IMR-90 (cell line): ENCODE measurements at regions not wholly inside any gene's neighbourhood (a gene's known extent, or its start where the extent isn't known, plus 50 kb on each side); places are given as distances from the start of the nearest gene placed in this dataset.

ENCODE experiments used
- ATAC-seq: fragments of 200-7000 bp; cut with Tn5 transposase; 2 replicates; pipeline ENCODE4 v1.9.1; 2020; ENCODE audit warnings: low read depth, mild to moderate bottlenecking, moderate library complexity
- BruUV-seq: library from RNA; stranded (reverse); fragments of 400-500 nt; replicated peaks from 2 replicates; lab custom pipeline; 2021; lab: Mats Ljungman, UMichigan
- CTCF ChIA-PET: fragments of 300-600 bp; formaldehyde crosslinking; extraction: SDS; loops from one replicate; lab custom pipeline; 2021; ENCODE audit warnings: antibody characterized with exemption; lab: Yijun Ruan, JAX
- POLR2A ChIA-PET: fragments of 300-600 bp; sonication (Branson Sonifier 250); formaldehyde crosslinking; loops from one replicate; lab custom pipeline; 2022; ENCODE audit warnings: antibody characterized with exemption; ENCODE audit not compliant: unreplicated experiment; lab: Charles Lee
- DNase-seq: peaks from one replicate; pipeline ENCODE4 v3.0.0; 2013
- H2AFZ ChIP-seq: replicated peaks from 2 replicates; pipeline ENCODE3; 2013; ENCODE audit warnings: low read length, mild to moderate bottlenecking; ENCODE audit not compliant: poor library complexity
- H2AK5ac ChIP-seq: 2 replicates; pipeline ENCODE4 v1.6.1; 2013; ENCODE audit warnings: low read depth, low read length, inconsistent platforms
- H2AK9ac ChIP-seq: replicated peaks from 2 replicates; pipeline ENCODE3; 2013; ENCODE audit warnings: mild to moderate bottlenecking, low read depth, low read length, moderate library complexity; ENCODE audit not compliant: poor library complexity
- H2BK120ac ChIP-seq: 2 replicates; pipeline ENCODE4 v1.6.1; 2013; ENCODE audit warnings: low read depth, low read length, inconsistent platforms
- H2BK15ac ChIP-seq: 3 replicates; pipeline ENCODE4 v1.6.1; 2013; ENCODE audit warnings: low read depth, low read length, inconsistent platforms
- H2BK20ac ChIP-seq: 2 replicates; pipeline ENCODE4 v1.6.1; 2013; ENCODE audit warnings: low read depth, mild to moderate bottlenecking, inconsistent platforms, low read length, moderate library complexity
- H2BK5ac ChIP-seq: 2 replicates; pipeline ENCODE4 v1.6.1; 2013; ENCODE audit warnings: mild to moderate bottlenecking, low read depth, low read length, inconsistent platforms; ENCODE audit not compliant: poor library complexity, severe bottlenecking
- H3K14ac ChIP-seq: replicated peaks from 2 replicates; pipeline ENCODE4 v1.6.1; 2013; ENCODE audit warnings: low read depth, low read length, inconsistent platforms
- H3K18ac ChIP-seq: 2 replicates; pipeline ENCODE4 v1.6.1; 2013; ENCODE audit warnings: low read depth, low read length, control low read depth
- H3K23ac ChIP-seq: 2 replicates; pipeline ENCODE4 v1.6.1; 2013; ENCODE audit warnings: low read depth, low read length, inconsistent platforms
- H3K27ac ChIP-seq: 2 replicates; pipeline ENCODE4 v1.5.1; 2013; ENCODE audit warnings: mild to moderate bottlenecking, control low read depth, low read length; ENCODE audit not compliant: insufficient read depth
- H3K27me3 ChIP-seq: 2 replicates; pipeline ENCODE4 v1.6.1; 2013; ENCODE audit warnings: low read length; ENCODE audit not compliant: control insufficient read depth, insufficient read depth
- H3K36me3 ChIP-seq: 2 replicates; pipeline ENCODE4 v1.6.1; 2013; ENCODE audit warnings: low read length, mixed read lengths; ENCODE audit not compliant: control insufficient read depth, insufficient read depth
- H3K4ac ChIP-seq: 2 replicates; pipeline ENCODE4 v1.6.1; 2013; ENCODE audit warnings: low read depth, low read length, inconsistent platforms
- H3K4me1 ChIP-seq: 2 replicates; pipeline ENCODE4 v1.6.1; 2013; ENCODE audit warnings: low read length, mixed read lengths; ENCODE audit not compliant: control insufficient read depth, insufficient read depth
- H3K4me2 ChIP-seq: 2 replicates; pipeline ENCODE4 v1.6.1; 2013; ENCODE audit warnings: low read depth, mild to moderate bottlenecking, control low read depth, low read length, moderate library complexity
- H3K4me3 ChIP-seq: 2 replicates; pipeline ENCODE4 v1.5.1; 2013; ENCODE audit warnings: low read depth, mild to moderate bottlenecking, control low read depth, low read length, moderate library complexity; ENCODE audit not compliant: insufficient read depth
- H3K56ac ChIP-seq: 2 replicates; pipeline ENCODE4 v1.6.1; 2013; ENCODE audit warnings: low read length, inconsistent platforms; ENCODE audit not compliant: insufficient read depth; ENCODE audit errors: extremely low read depth
- H3K79me1 ChIP-seq, 2 experiments: 2 replicates each; pipeline ENCODE4 v1.6.1; 2013; ENCODE audit warnings: low read length in 2 of 2, inconsistent platforms in 1 of 2, low read depth in 1 of 2
- H3K9ac ChIP-seq: 2 replicates; pipeline ENCODE4 v1.6.1; 2013; ENCODE audit warnings: low read depth, low read length, control low read depth
- H3K9me1 ChIP-seq: 2 replicates; pipeline ENCODE4 v1.6.1; 2013; ENCODE audit warnings: low read length, inconsistent platforms; ENCODE audit not compliant: insufficient read depth
- H3K9me3 ChIP-seq: 2 replicates; pipeline ENCODE4 v1.6.1; 2013; ENCODE audit warnings: low read length; ENCODE audit not compliant: control insufficient read depth, insufficient read depth
- H4K20me1 ChIP-seq: 2 replicates; pipeline ENCODE4 v1.6.1; 2013; ENCODE audit warnings: low read length, inconsistent platforms; ENCODE audit not compliant: insufficient read depth
- H4K5ac ChIP-seq: 2 replicates; pipeline ENCODE4 v1.6.1; 2013; ENCODE audit warnings: mild to moderate bottlenecking, low read depth, low read length, control low read depth
- H4K8ac ChIP-seq, 2 experiments: 2 replicates each; pipeline ENCODE4 v1.6.1; 2013; ENCODE audit warnings: low read depth in 2 of 2, low read length in 2 of 2, control low read depth in 1 of 2, inconsistent platforms in 1 of 2
- H4K91ac ChIP-seq: 2 replicates; pipeline ENCODE4 v1.6.1; 2013; ENCODE audit warnings: low read depth, low read length, inconsistent platforms; ENCODE audit not compliant: insufficient read depth
- BHLHE40 ChIP-seq: fragments of 150-350 bp; IDR thresholded peaks from 2 replicates; pipeline ENCODE4 v1.6.1; 2016; ENCODE audit warnings: mild to moderate bottlenecking, low read depth, low read length
- CEBPB ChIP-seq: IDR thresholded peaks from 2 replicates; pipeline ENCODE4 v1.6.1; 2012; ENCODE audit warnings: low read depth, low read length, improper control_type of control experiment
- CHD1 ChIP-seq: IDR thresholded peaks from 2 replicates; pipeline ENCODE4 v1.6.1; 2012; ENCODE audit warnings: low read depth, low read length, improper control_type of control experiment
- CTCF ChIP-seq: conservative IDR thresholded peaks from 2 replicates; pipeline ENCODE4 v1.5.1; 2012; ENCODE audit warnings: mild to moderate bottlenecking, low read depth, low read length, improper control_type of control experiment
- ELK1 ChIP-seq: fragments of 150-350 bp; IDR thresholded peaks from 2 replicates; pipeline ENCODE4 v1.6.1; 2016; ENCODE audit warnings: low read depth, mild to moderate bottlenecking, low read length, moderate library complexity, borderline replicate concordance
- FOS ChIP-seq: fragments of 150-350 bp; IDR thresholded peaks from 2 replicates; pipeline ENCODE4 v1.6.1; 2016; ENCODE audit warnings: low read depth, low read length
- MAFK ChIP-seq: IDR thresholded peaks from 2 replicates; pipeline ENCODE4 v1.6.1; 2012; ENCODE audit warnings: low read depth, low read length, improper control_type of control experiment
- MAZ ChIP-seq: IDR thresholded peaks from 2 replicates; pipeline ENCODE4 v1.6.1; 2012; ENCODE audit warnings: low read depth, mild to moderate bottlenecking, low read length, improper control_type of control experiment, moderate library complexity, borderline replicate concordance
- MXI1 ChIP-seq: IDR thresholded peaks from 2 replicates; pipeline ENCODE4 v1.6.1; 2012; ENCODE audit warnings: low read depth, mild to moderate bottlenecking, low read length, moderate library complexity, borderline replicate concordance
- NFE2L2 ChIP-seq: fragments of 150-350 bp; IDR thresholded peaks from 2 replicates; pipeline ENCODE4 v1.6.1; 2016; ENCODE audit warnings: low read depth, mild to moderate bottlenecking, low read length
- POLR2A ChIP-seq: IDR thresholded peaks from 2 replicates; pipeline ENCODE4 v1.6.1; 2012; ENCODE audit warnings: mild to moderate bottlenecking, low read depth, low read length
- RAD21 ChIP-seq: IDR thresholded peaks from 2 replicates; pipeline ENCODE4 v1.6.1; 2012; ENCODE audit warnings: low read length, improper control_type of control experiment
- RCOR1 ChIP-seq: IDR thresholded peaks from 2 replicates; pipeline ENCODE4 v1.6.1; 2012; ENCODE audit warnings: mild to moderate bottlenecking, low read length, improper control_type of control experiment; ENCODE audit not compliant: insufficient replicate concordance
- RFX5 ChIP-seq: IDR thresholded peaks from 2 replicates; pipeline ENCODE4 v1.8.0; 2012; ENCODE audit warnings: low read depth, mild to moderate bottlenecking, low read length, moderate library complexity
- SMC3 ChIP-seq: fragments of 150-350 bp; IDR thresholded peaks from 2 replicates; pipeline ENCODE4 v1.6.1; 2016; ENCODE audit warnings: low read depth, mild to moderate bottlenecking, antibody characterized with exemption, low read length, moderate library complexity
- USF2 ChIP-seq: fragments of 150-350 bp; IDR thresholded peaks from 2 replicates; pipeline ENCODE4 v1.6.1; 2017; ENCODE audit warnings: mild to moderate bottlenecking, antibody characterized with exemption, low read length, low read depth
- WGBS, 2 experiments: methylation state at CpG; one replicate each; pipeline versions ENCODE4 v1.1.5 to v1.1.7; 2013; ENCODE audit warnings: missing lambda C conversion rate in 2 of 2; ENCODE audit not compliant: insufficient read length in 1 of 2; ENCODE audit errors: extremely low coverage in 2 of 2; 5-methylcytosine and 5-hydroxymethylcytosine counted together
- dilution Hi-C: fragments of 300-500 bp; cut with HindIII; formaldehyde crosslinking; loops from one replicate; pipeline ENCODE4 v1.14.3; 2018; ENCODE audit warnings: low sequenced_read_pairs; ENCODE audit not compliant: unreplicated experiment
- in situ Hi-C: fragments of 300-500 bp; cut with MboI; formaldehyde crosslinking; loops from 3 replicates; pipeline ENCODE4 v1.14.3; 2019; ENCODE audit warnings: low sequenced_read_pairs, inconsistent platforms, mixed read lengths
- intact Hi-C: fragments of 100-400 bp; cut with micrococcal nuclease; formaldehyde crosslinking; loops from 2 replicates; pipeline ENCODE4 v1.10.0; 2022

- ChIA-PET POLR2A (no interaction called here), CTCF (no interaction called here)
- no peaks in the 10 kb centered on the region for H4K20me1 ChIP-seq
- no peaks in the 10 kb centered on the region for H3K36me3 ChIP-seq
- H3K27ac ChIP-seq: no peak overlapping the region
- H3K79me1 ChIP-seq: no peaks in the 10 kb centered on the region
- dilution Hi-C loops (no loop called here), in situ Hi-C loops (no loop called here), intact Hi-C loops (no loop called here)
- TF ChIP-seq ELK1 (no peak), MXI1 (no peak), CEBPB (no peak), RCOR1 (no peak), USF2 (no peak), POLR2A (no peak), SMC3 (no peak), MAFK (no peak), RFX5 (no peak), NFE2L2 (no peak), CHD1 (no peak), BHLHE40 (no peak), RAD21 (no peak), CTCF (no peak), MAZ (no peak), FOS (no peak)
- H3K23ac ChIP-seq: no peak overlapping the region
- H2AK5ac ChIP-seq: no peak overlapping the region
- no peak overlapping the region for H2BK20ac ChIP-seq
- H3K4me1 ChIP-seq: no peaks in the 10 kb centered on the region
- no peak overlapping the region for H2AFZ ChIP-seq
- H3K18ac ChIP-seq: no peak overlapping the region
- peaks cover 19% of the 10 kb centered on the region for H3K9me3 ChIP-seq
- no peak overlapping the region for H3K4me2 ChIP-seq
- H2AK9ac ChIP-seq: no peak overlapping the region
- H3K56ac ChIP-seq: no peak overlapping the region
- H4K91ac ChIP-seq: no peak overlapping the region
- no peaks in the 10 kb centered on the region for H3K9me1 ChIP-seq
- no TSS peak for BruUV-seq
- no peaks in the 10 kb centered on the region for H3K27me3 ChIP-seq
- no peak overlapping the region for H3K14ac ChIP-seq
- H3K4ac ChIP-seq: no peak overlapping the region
- no peak overlapping the region for H2BK120ac ChIP-seq
- no peak overlapping the region for H4K5ac ChIP-seq
- H3K9ac ChIP-seq: no peak overlapping the region
- WGBS, 2 experiments: no CpG with 5 or more reads among the region's 2 CpGs
- ATAC-seq (no peak), DNase-seq (no peak)
- no peak overlapping the region for H2BK5ac ChIP-seq
- no peak overlapping the region for H4K8ac ChIP-seq
- no peak overlapping the region for H3K4me3 ChIP-seq
- no peak overlapping the region for H2BK15ac ChIP-seq
These were observed 410.4 kb downstream of the DSC3 start for GRCh38 chr18:30632071-30632698.
